K562 (cell line): ENCODE measurements at regions not wholly inside any gene's neighbourhood (a gene's known extent, or its start where the extent isn't known, plus 50 kb on each side); places are given as distances from the start of the nearest gene placed in this dataset.

Experiments used
- ATAC-seq: fragments of 200-7000 bp; cut with Tn5 transposase; 3 replicates; pipeline ENCODE4 v1.9.1; 2020; ENCODE audit warnings: moderate library complexity
- BruUV-seq: library from RNA; stranded (reverse); fragments of 400-500 nt; replicated peaks from 2 replicates; lab custom pipeline; 2021; lab: Mats Ljungman, UMichigan
- CTCF ChIA-PET: fragments of 300-600 bp; formaldehyde crosslinking; extraction: SDS; loops from one replicate; lab custom pipeline; 2021; ENCODE audit warnings: low intra/inter-chr PET ratio; lab: Yijun Ruan, JAX
- POLR2A ChIA-PET: fragments of 300-600, 350-650 bp; sonication (Branson Sonifier 250); formaldehyde crosslinking; extraction: SDS; loops from one replicate; lab custom pipeline; 2021; ENCODE audit warnings: antibody characterized with exemption, inconsistent platforms; lab: Yijun Ruan, JAX
- DNase-seq, 4 experiments: peaks; one replicate each; pipeline versions ENCODE4 v3.0.0 to v3.0.0-alpha.2; 2011 to 2018; ENCODE audit warnings: low spot score in 3 of 4, mixed read lengths in 3 of 4; ENCODE audit errors: extremely low read depth in 1 of 4
- FAIRE-seq: peaks from 2 replicates; lab custom pipeline; 2011; peaks lifted over from hg19 to GRCh38; lab: Jason Lieb, UNC
- H2AFZ ChIP-seq: 2 replicates; pipeline ENCODE4 v1.6.0; 2011; ENCODE audit warnings: low read depth, low read length, control low read depth, inconsistent platforms
- H3K27ac ChIP-seq: fragments of 200-600 bp; 3 replicates; pipeline ENCODE4 v1.8.0; 2011; ENCODE audit warnings: low read depth, mild to moderate bottlenecking, control low read depth, inconsistent platforms, low read length, moderate library complexity, mixed read lengths; ENCODE audit errors: extremely low read depth
- H3K27me3 ChIP-seq, 2 experiments: fragments of 300-600 bp in 1 of 2; 2 replicates in 1 of 2; 3 replicates in 1 of 2; pipeline versions ENCODE4 v1.6.0 to v1.8.0; 2011; ENCODE audit warnings: inconsistent platforms in 2 of 2, low read length in 2 of 2, mild to moderate bottlenecking in 1 of 2, mixed read lengths in 1 of 2, moderate library complexity in 1 of 2; ENCODE audit not compliant: control insufficient read depth in 2 of 2, insufficient read depth in 2 of 2
- H3K36me3 ChIP-seq: fragments of 300-600 bp; 3 replicates; pipeline ENCODE4 v1.8.0; 2011; ENCODE audit warnings: mild to moderate bottlenecking, low read length, inconsistent platforms; ENCODE audit not compliant: control insufficient read depth, insufficient read depth
- H3K4me1 ChIP-seq, 2 experiments: fragments of 200-600 bp in 1 of 2; replicated peaks in 1 of 2; 2 replicates in 1 of 2; 3 replicates in 1 of 2; pipeline versions ENCODE4 v1.5.1 to v1.8.0; 2011; ENCODE audit warnings: inconsistent platforms in 2 of 2, low read length in 2 of 2, mild to moderate bottlenecking in 1 of 2, mixed read lengths in 1 of 2, moderate library complexity in 1 of 2; ENCODE audit not compliant: control insufficient read depth in 2 of 2, insufficient read depth in 2 of 2
- H3K4me2 ChIP-seq: 2 replicates; pipeline ENCODE4 v1.6.1; 2011; ENCODE audit warnings: low read length, control low read depth, inconsistent platforms, mixed read lengths; ENCODE audit not compliant: insufficient read depth
- H3K4me3 ChIP-seq: fragments of 200-600 bp; sonication (generic), shearing (Covaris generic); 2 replicates; pipeline ENCODE4 v1.5.1; 2016; ENCODE audit warnings: control low read depth, inconsistent platforms
- H3K79me2 ChIP-seq: fragments of 200-600 bp; 3 replicates; pipeline ENCODE4 v1.8.0; 2011; ENCODE audit warnings: low read length, inconsistent platforms; ENCODE audit not compliant: control insufficient read depth, insufficient read depth
- H3K9ac ChIP-seq, 2 experiments: 2 replicates each; pipeline versions ENCODE4 v1.6.0 to v1.6.1; 2011; ENCODE audit warnings: low read depth in 2 of 2, low read length in 2 of 2, control low read depth in 1 of 2, inconsistent platforms in 1 of 2, mild to moderate bottlenecking in 1 of 2, mixed read lengths in 1 of 2; ENCODE audit not compliant: insufficient read depth in 1 of 2
- H3K9me1 ChIP-seq: one replicate; pipeline ENCODE4 v1.6.0; 2011; ENCODE audit warnings: inconsistent platforms, mild to moderate bottlenecking, low read length, moderate library complexity; ENCODE audit not compliant: control insufficient read depth, insufficient read depth
- H3K9me3 ChIP-seq: replicated peaks from 2 replicates; pipeline ENCODE4 v1.5.1; 2011; ENCODE audit warnings: low read depth, low read length, inconsistent platforms; ENCODE audit not compliant: control insufficient read depth, insufficient read depth
- H4K20me1 ChIP-seq: replicated peaks from 2 replicates; pipeline ENCODE4 v1.6.1; 2011; ENCODE audit warnings: low read length, inconsistent platforms, mixed read lengths; ENCODE audit not compliant: control insufficient read depth, insufficient read depth
- FOXA1 ChIP-seq: fragments of 450-650 bp; IDR thresholded peaks from 2 replicates; pipeline ENCODE4 v1.6.1; 2016; ENCODE audit warnings: mild to moderate bottlenecking, borderline replicate concordance
- HDAC6 ChIP-seq: IDR thresholded peaks from 2 replicates; pipeline ENCODE4 v1.6.1; 2012; ENCODE audit warnings: low read depth, mild to moderate bottlenecking, control low read depth, inconsistent platforms, low read length, moderate library complexity
- HDAC8 ChIP-seq: fragments of 450-650 bp; IDR thresholded peaks from 2 replicates; pipeline ENCODE4 v1.6.1; 2016; ENCODE audit warnings: mild to moderate bottlenecking, missing genetic modification characterization, moderate library complexity, missing compliant biosample characterization
- HDGF ChIP-seq: fragments of 450-650 bp; IDR thresholded peaks from 2 replicates; pipeline ENCODE4 v1.6.1; 2016
- HNRNPUL1 ChIP-seq: fragments of 200-400 bp; formaldehyde crosslinking; IDR thresholded peaks from 2 replicates; pipeline ENCODE4 v1.6.1; 2017; ENCODE audit warnings: low read length
- MBD1 ChIP-seq: fragments of 250-450 bp; sonication (Bioruptor Pico); IDR thresholded peaks from 2 replicates; pipeline ENCODE4 v1.8.0; 2022; ENCODE audit warnings: inconsistent platforms
- NFIC ChIP-seq: fragments of 450-650 bp; IDR thresholded peaks from 2 replicates; pipeline ENCODE4 v1.6.1; 2017; ENCODE audit warnings: mild to moderate bottlenecking, inconsistent platforms
- RBM15 ChIP-seq: fragments of 200-400 bp; formaldehyde crosslinking; IDR thresholded peaks from 2 replicates; pipeline ENCODE4 v1.6.1; 2018; ENCODE audit warnings: mild to moderate bottlenecking, low read length, moderate library complexity; ENCODE audit not compliant: insufficient read depth
- ZC3H4 ChIP-seq: sonication (generic); formaldehyde crosslinking; IDR thresholded peaks from 2 replicates; pipeline ENCODE4 v1.9.0; 2021; ENCODE audit warnings: missing genetic modification reagents, borderline replicate concordance
- ZC3H8 ChIP-seq: fragments of 450-650 bp; IDR thresholded peaks from 2 replicates; pipeline ENCODE4 v1.6.1; 2017
- ZEB2 ChIP-seq: fragments of 450-650 bp; IDR thresholded peaks from 2 replicates; pipeline ENCODE4 v1.6.1; 2016
- ZNF3 ChIP-seq: fragments of 250-450 bp; sonication (Bioruptor Pico); IDR thresholded peaks from 2 replicates; pipeline ENCODE4 v1.5.0; 2021; ENCODE audit warnings: mild to moderate bottlenecking, moderate library complexity
- ZNF764 ChIP-seq: fragments of 250-450 bp; sonication (Bioruptor Pico); IDR thresholded peaks from 2 replicates; pipeline ENCODE4 v1.4.0; 2020; ENCODE audit warnings: low read depth, mild to moderate bottlenecking, moderate library complexity
- WGBS: fragments of 100-300 bp; shearing (Covaris generic); methylation state at CpG from one replicate; pipeline ENCODE4 v1.1.6; 2016; ENCODE audit warnings: low coverage, mixed read lengths; ENCODE audit not compliant: insufficient coverage; ENCODE audit errors: missing lambda C conversion rate; 5-methylcytosine and 5-hydroxymethylcytosine counted together
- in situ Hi-C: fragments of 300-500 bp; cut with MboI; formaldehyde crosslinking; loops from 4 replicates; pipeline ENCODE4 v1.15.0; 2018; ENCODE audit warnings: inconsistent platforms, mixed read lengths
- intact Hi-C: fragments of 100-400 bp; cut with micrococcal nuclease; formaldehyde crosslinking; loops from 2 replicates; pipeline ENCODE4 v1.14.2; 2022
- TF ChIP-seq, protein P1 (sequence below): fragments of 450-650 bp; formaldehyde crosslinking; IDR thresholded peaks from 2 replicates; pipeline ENCODE4 v1.4.0; 2020; ENCODE audit warnings: mild to moderate bottlenecking, moderate library complexity
- TF ChIP-seq, protein P2 (sequence below): conservative IDR thresholded peaks from 2 replicates; pipeline ENCODE4 v1.6.1; 2011; ENCODE audit warnings: low read depth, mild to moderate bottlenecking, low read length; ENCODE audit not compliant: control insufficient read depth
- TF ChIP-seq, protein P3 (sequence below): fragments of 250-450 bp; sonication (Bioruptor Pico); IDR thresholded peaks from 2 replicates; pipeline ENCODE4 v1.8.0; 2022; ENCODE audit warnings: moderate library complexity, mild to moderate bottlenecking, inconsistent platforms

GRCh38 chr1:221309723-221310122 lies 430.5 kb downstream of the HLX start (continued):
- TF ChIP-seq, protein P1, sequence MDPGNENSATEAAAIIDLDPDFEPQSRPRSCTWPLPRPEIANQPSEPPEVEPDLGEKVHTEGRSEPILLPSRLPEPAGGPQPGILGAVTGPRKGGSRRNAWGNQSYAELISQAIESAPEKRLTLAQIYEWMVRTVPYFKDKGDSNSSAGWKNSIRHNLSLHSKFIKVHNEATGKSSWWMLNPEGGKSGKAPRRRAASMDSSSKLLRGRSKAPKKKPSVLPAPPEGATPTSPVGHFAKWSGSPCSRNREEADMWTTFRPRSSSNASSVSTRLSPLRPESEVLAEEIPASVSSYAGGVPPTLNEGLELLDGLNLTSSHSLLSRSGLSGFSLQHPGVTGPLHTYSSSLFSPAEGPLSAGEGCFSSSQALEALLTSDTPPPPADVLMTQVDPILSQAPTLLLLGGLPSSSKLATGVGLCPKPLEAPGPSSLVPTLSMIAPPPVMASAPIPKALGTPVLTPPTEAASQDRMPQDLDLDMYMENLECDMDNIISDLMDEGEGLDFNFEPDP (CRISPR knock-in tag), result no peak

- ATAC-seq (no peak), DNase-seq (no peak), FAIRE-seq (no peak)
- Histone ChIP-seq H3K27ac (no peak overlapping the region), H2AFZ (no peak overlapping the region), H3K79me2 (no peaks in the 10 kb centered on the region), H3K27me3 (no peaks in the 10 kb centered on the region), H3K4me3 (no peak overlapping the region), H4K20me1 (no peaks in the 10 kb centered on the region), H3K9me3 (no peaks in the 10 kb centered on the region), H3K4me1 (no peaks in the 10 kb centered on the region), H3K9ac (no peak overlapping the region), H3K9me1 (no peaks in the 10 kb centered on the region), H3K4me2 (no peak overlapping the region), H3K36me3 (no peaks in the 10 kb centered on the region)
- ChIA-PET POLR2A (no interaction called here), CTCF (no interaction called here)
- intact Hi-C loops (no loop called here), in situ Hi-C loops (no loop called here)
- 2% methylated on average over 4 of the region's 4 CpGs for WGBS
- BruUV-seq, result no TSS peak
- no peak for TF ChIP-seq RBM15
- TF ChIP-seq HDGF, result no peak
- TF ChIP-seq HDAC6, result no peak
- TF ChIP-seq, protein P2, sequence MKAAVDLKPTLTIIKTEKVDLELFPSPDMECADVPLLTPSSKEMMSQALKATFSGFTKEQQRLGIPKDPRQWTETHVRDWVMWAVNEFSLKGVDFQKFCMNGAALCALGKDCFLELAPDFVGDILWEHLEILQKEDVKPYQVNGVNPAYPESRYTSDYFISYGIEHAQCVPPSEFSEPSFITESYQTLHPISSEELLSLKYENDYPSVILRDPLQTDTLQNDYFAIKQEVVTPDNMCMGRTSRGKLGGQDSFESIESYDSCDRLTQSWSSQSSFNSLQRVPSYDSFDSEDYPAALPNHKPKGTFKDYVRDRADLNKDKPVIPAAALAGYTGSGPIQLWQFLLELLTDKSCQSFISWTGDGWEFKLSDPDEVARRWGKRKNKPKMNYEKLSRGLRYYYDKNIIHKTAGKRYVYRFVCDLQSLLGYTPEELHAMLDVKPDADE, result no peak
- no peak for TF ChIP-seq HDAC8
- no peak for TF ChIP-seq ZNF764 (CRISPR knock-in tag)
- TF ChIP-seq MBD1, result no peak
- TF ChIP-seq HNRNPUL1, result no peak
- no peak for TF ChIP-seq ZC3H8
- TF ChIP-seq, protein P3, sequence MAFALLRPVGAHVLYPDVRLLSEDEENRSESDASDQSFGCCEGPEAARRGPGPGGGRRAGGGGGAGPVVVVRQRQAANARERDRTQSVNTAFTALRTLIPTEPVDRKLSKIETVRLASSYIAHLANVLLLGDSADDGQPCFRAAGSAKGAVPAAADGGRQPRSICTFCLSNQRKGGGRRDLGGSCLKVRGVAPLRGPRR (CRISPR knock-in tag), result no peak
- no peak for TF ChIP-seq ZNF3
- no peak for TF ChIP-seq NFIC
- TF ChIP-seq FOXA1, result no peak
- no peak for TF ChIP-seq ZEB2
- no peak for TF ChIP-seq ZC3H4 (CRISPR knock-in tag)
These were observed 430.9 kb downstream of the HLX start for GRCh38 chr1:221310180-221310579.
